ENCODE measurements at regions not wholly inside any gene's neighbourhood (a gene's known extent, or its start where the extent isn't known, plus 50 kb on each side); places are given as distances from the start of the nearest gene placed in this dataset.

GRCh38 chr13:65035302-65035701 lies 2194.8 kb downstream of the PCDH9 start:
- intact Hi-C loops (cut with micrococcal nuclease) (no loop called here), in situ Hi-C loops (cut with MboI; ENCODE audit: low sequenced_read_pairs) (no loop called here), dilution Hi-C loops (cut with HindIII; ENCODE audit: low sequenced_read_pairs, unreplicated experiment) (no loop called here)
- no peak overlapping the region for H4K5ac ChIP-seq (ENCODE audit: low read depth, low read length)
- H4K8ac ChIP-seq (ENCODE audit: low read depth in 2 of 2, low read length in 2 of 2) = no peak overlapping the region
- peaks cover 3% of the 10 kb centered on the region; the same call in 1 of the 2 replicates for H3K9me1 ChIP-seq (ENCODE audit: insufficient read depth, low read length)
- no peak overlapping the region for H3K27ac ChIP-seq (ENCODE audit: insufficient read depth, low read length)
- H2AK5ac ChIP-seq (ENCODE audit: low read depth, low read length) = no peak overlapping the region
- no peak overlapping the region for H3K9ac ChIP-seq (ENCODE audit: low read depth, low read length)
- CTCF ChIA-PET = no interaction called here
- no peaks in the 10 kb centered on the region for H3K9me3 ChIP-seq (ENCODE audit: control insufficient read depth, insufficient read depth, low read length)
- H3K79me1 ChIP-seq (ENCODE audit: low read depth in 1 of 2, low read length in 2 of 2) = no peaks in the 10 kb centered on the region
- H3K23ac ChIP-seq (ENCODE audit: low read depth, low read length) = no peak overlapping the region
- no peaks in the 10 kb centered on the region for H3K27me3 ChIP-seq (ENCODE audit: control insufficient read depth, insufficient read depth, low read length)
- DNase-seq (peak; percentile 18), ATAC-seq (ENCODE audit: low read depth) (no peak)
- no peak for TF ChIP-seq POLR2A (IDR thresholded peaks at IDR 0.05; ENCODE audit: low read depth, low read length)
- TF ChIP-seq CEBPB (IDR thresholded peaks at IDR 0.05; ENCODE audit: low read depth, low read length) = no peak
- TF ChIP-seq ELK1 (IDR thresholded peaks at IDR 0.05; ENCODE audit: borderline replicate concordance, low read depth, low read length) = no peak
- TF ChIP-seq NFE2L2 (IDR thresholded peaks at IDR 0.05; ENCODE audit: low read depth, low read length) = no peak
- no peak for TF ChIP-seq USF2 (IDR thresholded peaks at IDR 0.05; ENCODE audit: low read depth, low read length)
- no peak for TF ChIP-seq BHLHE40 (IDR thresholded peaks at IDR 0.05; ENCODE audit: low read depth, low read length)
- TF ChIP-seq CHD1 (IDR thresholded peaks at IDR 0.05; ENCODE audit: low read depth, low read length) = no peak
- TF ChIP-seq RCOR1 (IDR thresholded peaks at IDR 0.05; ENCODE audit: insufficient replicate concordance, low read length) = no peak
- no peak for TF ChIP-seq RFX5 (IDR thresholded peaks at IDR 0.05; ENCODE audit: low read depth, low read length)
- no peak for TF ChIP-seq MXI1 (IDR thresholded peaks at IDR 0.05; ENCODE audit: borderline replicate concordance, low read depth, low read length)
- H4K91ac ChIP-seq (ENCODE audit: insufficient read depth, low read depth, low read length) = no peak overlapping the region
- no peak overlapping the region for H2BK120ac ChIP-seq (ENCODE audit: low read depth, low read length)
- no peak overlapping the region for H2BK15ac ChIP-seq (ENCODE audit: low read depth, low read length)
- no peak overlapping the region for H2BK20ac ChIP-seq (ENCODE audit: low read depth, low read length)
- no TSS peak for BruUV-seq (replicated peaks)
- POLR2A ChIA-PET (ENCODE audit: unreplicated experiment) = no interaction called here
- no peak overlapping the region for H2BK5ac ChIP-seq (ENCODE audit: low read depth, low read length, poor library complexity, severe bottlenecking)
- no peak overlapping the region for H3K56ac ChIP-seq (ENCODE audit: extremely low read depth, insufficient read depth, low read length)
- no peak overlapping the region for H3K4ac ChIP-seq (ENCODE audit: low read depth, low read length)
- H3K36me3 ChIP-seq (ENCODE audit: control insufficient read depth, insufficient read depth, low read length) = no peaks in the 10 kb centered on the region
- no peak overlapping the region for H3K4me2 ChIP-seq (ENCODE audit: low read depth, low read length)
- no peak overlapping the region for H3K4me3 ChIP-seq (ENCODE audit: insufficient read depth, low read depth, low read length)
- no peak overlapping the region for H2AFZ ChIP-seq (replicated peaks; ENCODE audit: low read length, poor library complexity)
- H3K14ac ChIP-seq (replicated peaks; ENCODE audit: low read depth, low read length) = no peak overlapping the region
- H3K18ac ChIP-seq (ENCODE audit: low read depth, low read length) = no peak overlapping the region
- H2AK9ac ChIP-seq (replicated peaks; ENCODE audit: low read depth, low read length, poor library complexity) = no peak overlapping the region
- no peaks in the 10 kb centered on the region for H3K4me1 ChIP-seq (ENCODE audit: control insufficient read depth, insufficient read depth, low read length)
- no peaks in the 10 kb centered on the region for H4K20me1 ChIP-seq (ENCODE audit: insufficient read depth, low read length)
